Fibroblast of the aortic adventitia (primary cell): ENCODE measurements at regions not wholly inside any gene's neighbourhood (a gene's known extent, or its start where the extent isn't known, plus 50 kb on each side); places are given as distances from the start of the nearest gene placed in this dataset.

Experiments
- DNase-seq: peaks from one replicate; pipeline ENCODE4 v3.0.0-alpha.2; 2010; ENCODE audit warnings: low read depth
- H3K4me3 ChIP-seq: 2 replicates; pipeline ENCODE4 v1.5.1; 2011; ENCODE audit warnings: low read depth, mild to moderate bottlenecking, control low read depth, low read length, moderate library complexity
- CTCF ChIP-seq: IDR thresholded peaks from 2 replicates; pipeline ENCODE4 v1.5.1; 2011; ENCODE audit warnings: mild to moderate bottlenecking, low read length, control low read depth, inconsistent platforms; ENCODE audit not compliant: insufficient read depth

- TF ChIP-seq CTCF = no peak
Measured at GRCh38 chr12:61009192-61009591, 1251.0 kb upstream of the USP15 start.

GRCh38 chr12:61011767-61012423 lies 1248.3 kb upstream of the USP15 start:
- DNase-seq = no peak
- TF ChIP-seq CTCF = no peak
- H3K4me3 ChIP-seq = no peak overlapping the region

More at GRCh38 chr12:61009192-61009591, 1251.0 kb upstream of the USP15 start:
- no peak overlapping the region for H3K4me3 ChIP-seq
- DNase-seq = no peak

GRCh38 chr12:61018571-61018970 lies 1241.6 kb upstream of the USP15 start:
- DNase-seq = no peak
- TF ChIP-seq CTCF = no peak
- no peak overlapping the region for H3K4me3 ChIP-seq

- no peak overlapping the region for H3K4me3 ChIP-seq
- no peak for TF ChIP-seq CTCF
- no peak for DNase-seq
Measured at GRCh38 chr12:61023231-61023630, 1237.0 kb upstream of the USP15 start.

GRCh38 chr12:61029516-61029915 lies 1230.7 kb upstream of the USP15 start:
- H3K4me3 ChIP-seq = no peak overlapping the region
- no peak for DNase-seq
- TF ChIP-seq CTCF = no peak

- no peak for DNase-seq
- H3K4me3 ChIP-seq = no peak overlapping the region
- TF ChIP-seq CTCF = no peak
Measured at GRCh38 chr12:61037792-61038191, 1222.4 kb upstream of the USP15 start.

- no peak for DNase-seq
- no peak overlapping the region for H3K4me3 ChIP-seq
- TF ChIP-seq CTCF = no peak
Measured at GRCh38 chr12:61043838-61044237, 1216.4 kb upstream of the USP15 start.
